VCaP (cell line): ENCODE measurements at regions not wholly inside any gene's neighbourhood (a gene's known extent, or its start where the extent isn't known, plus 50 kb on each side); places are given as distances from the start of the nearest gene placed in this dataset.

Experiments
- H3K27ac ChIP-seq: fragments of 450-650 bp; 2 replicates; pipeline ENCODE4 v1.5.1; 2017
- TF ChIP-seq, protein P1 (sequence below): fragments of 450-650 bp; conservative IDR thresholded peaks from 2 replicates; pipeline ENCODE4 v1.5.1; 2017; ENCODE audit warnings: mild to moderate bottlenecking, moderate library complexity

DNA sequence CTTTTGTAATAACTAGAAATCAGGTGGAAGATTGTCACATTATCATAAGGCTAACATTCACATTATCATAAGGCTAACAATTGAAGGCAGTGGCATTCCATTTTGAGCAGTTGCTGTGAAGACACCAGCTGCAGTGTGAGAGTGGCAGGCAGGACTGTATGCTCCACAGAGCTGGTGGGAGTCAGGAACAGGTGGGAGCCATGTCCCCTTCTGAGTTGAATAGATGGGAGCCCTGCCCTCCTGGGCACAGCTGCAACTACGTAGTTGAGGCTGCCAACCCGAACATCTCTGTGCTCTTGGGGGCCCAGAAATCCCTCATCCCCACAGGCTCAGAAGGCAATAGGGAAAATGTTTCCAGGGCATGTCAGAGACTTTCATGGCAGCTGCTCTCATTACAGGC lies 1627.6 kb downstream of the SI start:
- TF ChIP-seq, protein P1, sequence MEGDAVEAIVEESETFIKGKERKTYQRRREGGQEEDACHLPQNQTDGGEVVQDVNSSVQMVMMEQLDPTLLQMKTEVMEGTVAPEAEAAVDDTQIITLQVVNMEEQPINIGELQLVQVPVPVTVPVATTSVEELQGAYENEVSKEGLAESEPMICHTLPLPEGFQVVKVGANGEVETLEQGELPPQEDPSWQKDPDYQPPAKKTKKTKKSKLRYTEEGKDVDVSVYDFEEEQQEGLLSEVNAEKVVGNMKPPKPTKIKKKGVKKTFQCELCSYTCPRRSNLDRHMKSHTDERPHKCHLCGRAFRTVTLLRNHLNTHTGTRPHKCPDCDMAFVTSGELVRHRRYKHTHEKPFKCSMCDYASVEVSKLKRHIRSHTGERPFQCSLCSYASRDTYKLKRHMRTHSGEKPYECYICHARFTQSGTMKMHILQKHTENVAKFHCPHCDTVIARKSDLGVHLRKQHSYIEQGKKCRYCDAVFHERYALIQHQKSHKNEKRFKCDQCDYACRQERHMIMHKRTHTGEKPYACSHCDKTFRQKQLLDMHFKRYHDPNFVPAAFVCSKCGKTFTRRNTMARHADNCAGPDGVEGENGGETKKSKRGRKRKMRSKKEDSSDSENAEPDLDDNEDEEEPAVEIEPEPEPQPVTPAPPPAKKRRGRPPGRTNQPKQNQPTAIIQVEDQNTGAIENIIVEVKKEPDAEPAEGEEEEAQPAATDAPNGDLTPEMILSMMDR, result no peak
- H3K27ac ChIP-seq, result no peak overlapping the region

- TF ChIP-seq, protein P1, result no peak
- no peak overlapping the region for H3K27ac ChIP-seq
Observed at GRCh38 chr3:163438760-163439159, 1639.5 kb downstream of the SI start.

DNA sequence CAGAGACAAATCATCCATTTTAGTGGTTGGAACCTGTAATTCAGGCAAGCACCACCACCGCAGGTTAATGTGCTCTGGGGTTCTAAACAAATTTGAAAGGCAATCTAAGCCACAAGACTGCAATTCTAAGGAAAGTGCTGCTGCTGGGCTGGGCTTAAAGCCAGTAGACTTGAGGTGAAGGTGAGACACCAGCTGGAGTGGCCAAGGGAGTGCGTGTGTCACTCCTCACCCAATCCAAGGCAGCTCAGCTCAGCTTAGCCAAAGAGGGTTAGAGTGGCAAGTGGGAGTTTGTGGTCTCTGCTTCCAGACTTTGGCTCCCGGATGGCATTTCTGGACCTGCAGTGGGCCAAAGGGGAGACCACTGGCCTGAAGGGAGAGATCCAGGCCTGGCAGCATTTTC lies 1655.6 kb downstream of the SI start:
- TF ChIP-seq, protein P1, result no peak
- H3K27ac ChIP-seq, result no peak overlapping the region

DNA sequence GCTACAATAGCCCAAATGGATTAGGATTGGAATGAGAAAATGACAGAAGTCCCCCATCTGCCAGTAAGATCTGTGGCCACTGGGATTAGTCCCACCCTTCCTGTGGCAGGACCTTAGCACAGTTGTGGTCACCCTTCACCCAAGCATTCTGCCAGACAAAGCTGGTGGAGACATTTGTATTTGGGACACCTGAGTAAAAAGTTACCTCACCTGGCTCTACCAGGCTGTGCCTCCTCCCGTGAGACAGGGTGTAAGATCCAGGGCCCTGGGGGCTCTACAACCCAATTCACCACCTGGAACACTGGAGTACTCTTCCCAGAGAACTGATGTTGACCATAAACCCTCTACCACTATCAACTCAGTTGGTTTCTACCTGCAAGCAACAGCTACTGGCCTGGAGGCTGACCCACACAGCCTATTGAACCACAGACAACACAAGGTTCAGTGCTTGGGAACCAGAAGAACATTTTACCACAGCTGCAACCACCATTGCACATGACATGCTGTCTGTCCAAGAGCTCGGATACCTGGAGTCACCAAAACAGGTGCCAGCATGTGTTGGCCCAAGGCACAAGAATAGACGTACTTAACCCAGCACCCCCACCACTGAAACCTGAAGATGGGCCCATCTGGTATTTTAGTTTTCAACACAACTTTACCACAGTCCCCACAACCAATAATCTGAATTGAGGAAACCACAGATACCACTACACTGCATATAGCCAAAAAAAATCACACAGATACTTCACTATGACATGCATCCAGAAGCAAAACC lies 1686.7 kb downstream of the SI start:
- H3K27ac ChIP-seq, result no peak overlapping the region
- TF ChIP-seq, protein P1, result no peak

DNA sequence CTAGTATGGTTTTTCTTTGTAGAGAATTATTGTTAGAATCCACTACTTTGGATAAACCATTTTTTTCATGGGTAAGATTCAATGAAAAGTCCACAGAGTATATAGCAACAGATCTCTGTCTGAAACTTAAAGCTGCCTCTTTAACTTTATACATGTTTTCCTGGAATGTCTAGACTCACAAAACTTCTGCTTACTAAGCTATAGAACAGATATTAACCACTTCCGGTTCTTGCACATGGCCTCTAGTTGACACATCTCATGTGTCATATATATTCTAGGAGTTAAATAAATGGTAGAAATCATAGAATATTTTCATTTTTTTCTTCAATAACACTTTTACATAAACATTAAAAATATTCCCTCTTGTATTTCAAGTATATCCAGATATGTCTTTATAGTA lies 1693.9 kb downstream of the SI start:
- TF ChIP-seq, protein P1, result no peak
- no peak overlapping the region for H3K27ac ChIP-seq

- TF ChIP-seq, protein P1, result no peak
- no peak overlapping the region for H3K27ac ChIP-seq
Observed at GRCh38 chr3:163382183-163382582, 1696.1 kb downstream of the SI start.

GRCh38 chr3:163368168-163368567 lies 1710.1 kb downstream of the SI start:
- no peak overlapping the region for H3K27ac ChIP-seq
- TF ChIP-seq, protein P1, result no peak
